Ishikawa (cell line): ENCODE measurements at regions not wholly inside any gene's neighbourhood (a gene's known extent, or its start where the extent isn't known, plus 50 kb on each side); places are given as distances from the start of the nearest gene placed in this dataset.

Experiments used
- CEBPB ChIP-seq: IDR thresholded peaks from 2 replicates; pipeline ENCODE4 v1.6.1; 2012
- CREB1 ChIP-seq: IDR thresholded peaks from 2 replicates; pipeline ENCODE4 v1.6.1; 2012; ENCODE audit warnings: low read depth
- EP300 ChIP-seq: IDR thresholded peaks from 2 replicates; pipeline ENCODE4 v1.6.1; 2012; ENCODE audit warnings: borderline replicate concordance
- FOXM1 ChIP-seq: IDR thresholded peaks from 2 replicates; pipeline ENCODE4 v1.6.1; 2012; ENCODE audit warnings: low read depth, borderline replicate concordance
- NFIC ChIP-seq: IDR thresholded peaks from 2 replicates; pipeline ENCODE4 v1.6.1; 2012
- REST ChIP-seq: IDR thresholded peaks from 2 replicates; pipeline ENCODE4 v1.6.1; 2012; ENCODE audit warnings: low read depth, mild to moderate bottlenecking
- TAF1 ChIP-seq: IDR thresholded peaks from 2 replicates; pipeline ENCODE4 v1.6.1; 2012; ENCODE audit warnings: low read depth, mild to moderate bottlenecking
- TEAD4 ChIP-seq: IDR thresholded peaks from 2 replicates; pipeline ENCODE4 v1.6.1; 2012
- TF ChIP-seq, protein P1 (sequence below): IDR thresholded peaks from 2 replicates; pipeline ENCODE4 v1.6.1; 2012

- TF ChIP-seq CREB1 = no peak
- no peak for TF ChIP-seq EP300
- no peak for TF ChIP-seq TAF1
- TF ChIP-seq CEBPB = no peak
- TF ChIP-seq FOXM1 = no peak
- no peak for TF ChIP-seq REST
- no peak for TF ChIP-seq NFIC
- TF ChIP-seq, protein P1, sequence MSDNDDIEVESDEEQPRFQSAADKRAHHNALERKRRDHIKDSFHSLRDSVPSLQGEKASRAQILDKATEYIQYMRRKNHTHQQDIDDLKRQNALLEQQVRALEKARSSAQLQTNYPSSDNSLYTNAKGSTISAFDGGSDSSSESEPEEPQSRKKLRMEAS = no peak
- TF ChIP-seq TEAD4 = no peak
Measured at GRCh38 chr2:144936442-144936841, 416.5 kb upstream of the ZEB2 start.
